ENCODE measurements at regions not wholly inside any gene's neighbourhood (a gene's known extent, or its start where the extent isn't known, plus 50 kb on each side); places are given as distances from the start of the nearest gene placed in this dataset.

DNA sequence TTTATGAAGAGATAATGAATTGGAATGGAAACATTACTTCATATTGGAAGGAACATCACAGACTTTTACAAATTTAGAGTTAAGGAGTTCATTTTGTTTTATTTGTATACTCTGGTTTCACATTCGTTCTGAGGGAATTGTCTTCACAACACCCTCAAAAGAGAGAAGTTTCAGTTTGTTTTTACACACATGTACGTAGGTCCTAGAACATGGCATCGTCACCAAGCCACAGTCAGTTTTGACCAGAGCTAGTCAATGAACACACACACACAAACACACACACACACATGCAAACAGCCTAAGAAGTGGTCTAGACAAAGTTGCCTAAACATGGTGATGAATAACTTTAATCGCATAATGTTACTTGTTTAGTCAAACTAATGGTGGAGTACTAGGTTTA is 427.9 kb upstream of the BCHE start:
- TF ChIP-seq POLR2A (IDR thresholded peaks at IDR 0.05) (no peak), POLR2AphosphoS5 (IDR thresholded peaks at IDR 0.05) (no peak)
- TF ChIP-seq, protein P1, sequence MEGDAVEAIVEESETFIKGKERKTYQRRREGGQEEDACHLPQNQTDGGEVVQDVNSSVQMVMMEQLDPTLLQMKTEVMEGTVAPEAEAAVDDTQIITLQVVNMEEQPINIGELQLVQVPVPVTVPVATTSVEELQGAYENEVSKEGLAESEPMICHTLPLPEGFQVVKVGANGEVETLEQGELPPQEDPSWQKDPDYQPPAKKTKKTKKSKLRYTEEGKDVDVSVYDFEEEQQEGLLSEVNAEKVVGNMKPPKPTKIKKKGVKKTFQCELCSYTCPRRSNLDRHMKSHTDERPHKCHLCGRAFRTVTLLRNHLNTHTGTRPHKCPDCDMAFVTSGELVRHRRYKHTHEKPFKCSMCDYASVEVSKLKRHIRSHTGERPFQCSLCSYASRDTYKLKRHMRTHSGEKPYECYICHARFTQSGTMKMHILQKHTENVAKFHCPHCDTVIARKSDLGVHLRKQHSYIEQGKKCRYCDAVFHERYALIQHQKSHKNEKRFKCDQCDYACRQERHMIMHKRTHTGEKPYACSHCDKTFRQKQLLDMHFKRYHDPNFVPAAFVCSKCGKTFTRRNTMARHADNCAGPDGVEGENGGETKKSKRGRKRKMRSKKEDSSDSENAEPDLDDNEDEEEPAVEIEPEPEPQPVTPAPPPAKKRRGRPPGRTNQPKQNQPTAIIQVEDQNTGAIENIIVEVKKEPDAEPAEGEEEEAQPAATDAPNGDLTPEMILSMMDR (IDR thresholded peaks at IDR 0.05), result no peak

Measured in breast epithelium (tissue), 3 donors.